Thymus (tissue), 11 donors: ENCODE measurements at regions not wholly inside any gene's neighbourhood (a gene's known extent, or its start where the extent isn't known, plus 50 kb on each side); places are given as distances from the start of the nearest gene placed in this dataset.
"Not testable (repeated sequence)": the region's sequence is repeated elsewhere in the genome, so short reads cannot be mapped to it uniquely, and the experiment has no call there.

Experiments
- DNase-seq, 9 donors: peaks; one replicate each; pipeline ENCODE4 v3.0.0-alpha.2; 2013; ENCODE audit warnings: low spot score in 9 of 9, low read depth in 6 of 9, missing footprints in 1 of 9
- H3K27ac ChIP-seq, 2 donors: one replicate each; pipeline ENCODE4 v1.5.1; 2013; ENCODE audit warnings: control low read depth in 1 of 2, low read depth in 1 of 2, low read length in 1 of 2, mild to moderate bottlenecking in 1 of 2, moderate library complexity in 1 of 2
- H3K27me3 ChIP-seq, 2 donors: one replicate each; pipeline ENCODE4 v1.5.1; 2013; ENCODE audit warnings: low read length in 1 of 2; ENCODE audit not compliant: control insufficient read depth in 2 of 2, insufficient read depth in 1 of 2
- H3K36me3 ChIP-seq, 2 donors: one replicate each; pipeline ENCODE4 v1.5.1; 2013; ENCODE audit warnings: low read length in 1 of 2, mild to moderate bottlenecking in 1 of 2, moderate library complexity in 1 of 2; ENCODE audit not compliant: control insufficient read depth in 2 of 2, insufficient read depth in 2 of 2
- H3K4me1 ChIP-seq, 2 donors: one replicate each; pipeline ENCODE4 v1.5.1; 2013; ENCODE audit warnings: low read length in 2 of 2; ENCODE audit not compliant: control insufficient read depth in 2 of 2, insufficient read depth in 2 of 2
- H3K4me3 ChIP-seq, 2 donors: one replicate each; pipeline ENCODE4 v1.5.1; 2013; ENCODE audit warnings: low read length in 2 of 2, control low read depth in 1 of 2, mild to moderate bottlenecking in 1 of 2
- H3K9me3 ChIP-seq, 2 donors: one replicate each; pipeline ENCODE4 v1.5.1; 2013; ENCODE audit warnings: low read length in 1 of 2, mild to moderate bottlenecking in 1 of 2; ENCODE audit not compliant: control insufficient read depth in 2 of 2, insufficient read depth in 1 of 2
- WGBS: extraction: QIAGEN DNeasy Blood & Tissue Kit; methylation state at CpG from one replicate; pipeline ENCODE4 v1.1.7; 2013; 5-methylcytosine and 5-hydroxymethylcytosine counted together
- donor health status: healthy.

- H3K27ac ChIP-seq, result no peak overlapping the region
- H3K4me3 ChIP-seq, result no peak overlapping the region
- H3K36me3 ChIP-seq, result no peaks in the 10 kb centered on the region
- 96% methylated on average over 6 of the region's 6 CpGs for WGBS
- peaks cover 0 to 3% of the 10 kb centered on the region in 2 donors for H3K9me3 ChIP-seq
- no peaks in the 10 kb centered on the region for H3K27me3 ChIP-seq
- no peaks in the 10 kb centered on the region for H3K4me1 ChIP-seq
- DNase-seq, result no peak
Measured at GRCh38 chr2:126986631-126987187, 88.0 kb downstream of the TEX51 start.

- H3K9me3 ChIP-seq, result peaks cover 0 to 3% of the 10 kb centered on the region in 2 donors
- no peaks in the 10 kb centered on the region for H3K27me3 ChIP-seq
- 68% methylated on average over 4 of the region's 4 CpGs for WGBS
- H3K27ac ChIP-seq, result no peak overlapping the region
- H3K4me3 ChIP-seq, result no peak overlapping the region
- DNase-seq, result no peak
- no peaks in the 10 kb centered on the region for H3K36me3 ChIP-seq
- no peaks in the 10 kb centered on the region for H3K4me1 ChIP-seq
Measured at GRCh38 chr2:126988482-126988881, 89.8 kb downstream of the TEX51 start.

GRCh38 chr2:126989064-126989463 lies 90.4 kb downstream of the TEX51 start:
- not testable (repeated sequence) for H3K4me1 ChIP-seq, H3K36me3 ChIP-seq, H3K27ac ChIP-seq, DNase-seq, H3K27me3 ChIP-seq, H3K9me3 ChIP-seq, H3K4me3 ChIP-seq
- 96% methylated on average over 8 of the region's 8 CpGs for WGBS

GRCh38 chr2:126990200-126990599 lies 91.5 kb downstream of the TEX51 start:
- Histone ChIP-seq H3K27ac (no peak overlapping the region), H3K27me3 (no peaks in the 10 kb centered on the region), H3K4me1 (no peaks in the 10 kb centered on the region), H3K9me3 (peaks cover 0 to 3% of the 10 kb centered on the region in 2 donors), H3K4me3 (no peak overlapping the region), H3K36me3 (no peaks in the 10 kb centered on the region)
- WGBS, result 96% methylated on average over 2 of the region's 2 CpGs
- no peak for DNase-seq

GRCh38 chr2:126990605-126991532 lies 92.2 kb downstream of the TEX51 start:
- H3K27me3 ChIP-seq, result no peaks in the 10 kb centered on the region
- H3K4me1 ChIP-seq, result no peaks in the 10 kb centered on the region
- WGBS, result 73% methylated on average over 12 of the region's 12 CpGs
- H3K9me3 ChIP-seq, result peaks cover 0 to 3% of the 10 kb centered on the region in 2 donors
- no peak overlapping the region for H3K27ac ChIP-seq
- H3K4me3 ChIP-seq, result no peak overlapping the region
- H3K36me3 ChIP-seq, result no peaks in the 10 kb centered on the region
- no peak for DNase-seq

GRCh38 chr2:126994340-126994777 lies 95.7 kb downstream of the TEX51 start:
- WGBS, result 58% methylated on average over 2 of the region's 2 CpGs
- Histone ChIP-seq H3K9me3 (no peaks in the 10 kb centered on the region), H3K27ac (no peak overlapping the region), H3K4me1 (no peaks in the 10 kb centered on the region), H3K4me3 (no peak overlapping the region), H3K27me3 (no peaks in the 10 kb centered on the region), H3K36me3 (no peaks in the 10 kb centered on the region)
- no peak for DNase-seq

DNA sequence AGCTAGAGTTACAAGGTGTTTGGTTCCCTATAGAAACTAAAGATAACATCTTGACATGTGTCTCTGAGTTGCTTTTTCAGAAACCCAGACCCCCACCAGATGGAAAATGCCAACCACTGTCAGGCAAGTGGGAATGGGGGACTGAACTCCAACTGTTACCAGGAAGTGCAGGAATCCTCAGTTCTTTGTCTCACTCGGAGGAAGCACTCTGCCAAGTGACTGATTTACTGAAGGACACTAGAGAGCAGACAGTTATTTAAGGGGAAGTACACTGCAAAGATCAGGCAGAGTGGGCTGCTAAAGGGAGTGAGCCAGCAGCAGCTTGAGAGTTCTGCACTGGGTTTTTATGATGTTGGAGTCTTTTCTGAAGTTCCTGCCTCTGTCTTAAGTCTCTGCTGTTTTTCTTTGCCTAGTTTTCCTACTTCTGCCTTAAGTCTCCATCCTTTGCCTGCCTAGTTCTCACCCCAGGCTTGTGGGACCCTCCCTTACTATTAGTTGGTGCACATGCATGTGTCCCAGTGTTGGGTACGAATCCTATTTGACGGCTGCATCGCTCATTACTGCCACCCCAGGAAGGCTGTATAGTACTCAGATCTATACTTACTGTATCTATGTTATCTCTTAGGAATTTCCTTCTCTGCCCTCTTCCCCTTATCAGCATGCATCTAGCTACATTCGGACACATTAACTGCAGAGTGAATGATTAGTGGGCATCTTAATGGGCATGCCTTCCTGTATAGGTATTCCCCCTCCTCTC lies 97.1 kb downstream of the TEX51 start:
- Histone ChIP-seq H3K9me3 (no peaks in the 10 kb centered on the region), H3K27me3 (no peaks in the 10 kb centered on the region), H3K4me1 (no peaks in the 10 kb centered on the region), H3K27ac (no peak overlapping the region), H3K36me3 (no peaks in the 10 kb centered on the region), H3K4me3 (no peak overlapping the region)
- no peak for DNase-seq
- 58% methylated on average over 5 of the region's 5 CpGs for WGBS

DNA sequence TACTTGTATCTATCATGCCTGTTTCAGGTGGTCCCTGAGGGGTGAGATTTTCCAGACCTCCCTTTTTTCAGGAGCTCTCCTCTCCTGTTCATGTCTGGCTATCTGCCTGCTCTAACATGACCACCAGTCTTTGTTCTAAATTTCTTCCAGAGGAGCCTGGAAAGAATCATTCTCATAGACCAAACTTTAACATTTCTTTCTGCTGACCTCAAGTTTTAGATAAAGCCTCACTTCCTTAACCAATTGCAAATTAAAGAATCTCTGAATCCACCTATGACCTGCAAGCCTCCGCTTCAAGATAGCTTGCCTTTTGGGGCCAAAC lies 97.6 kb downstream of the TEX51 start:
- Histone ChIP-seq H3K4me1 (no peaks in the 10 kb centered on the region), H3K27me3 (no peaks in the 10 kb centered on the region), H3K9me3 (no peaks in the 10 kb centered on the region), H3K4me3 (no peak overlapping the region), H3K36me3 (no peaks in the 10 kb centered on the region), H3K27ac (no peak overlapping the region)
- no peak for DNase-seq
- 96% methylated on average over 1 of the region's 1 CpG for WGBS
